HG02763 (cell line): ENCODE measurements at regions not wholly inside any gene's neighbourhood (a gene's known extent, or its start where the extent isn't known, plus 50 kb on each side); places are given as distances from the start of the nearest gene placed in this dataset.

ENCODE experiments used
- ATAC-seq: cut with Tn5 transposase; IDR thresholded peaks from one replicate; pipeline ENCODE4 v1.9.1; 2021; ENCODE audit warnings: mild to moderate bottlenecking, moderate library complexity; ENCODE audit not compliant: unreplicated experiment

DNA sequence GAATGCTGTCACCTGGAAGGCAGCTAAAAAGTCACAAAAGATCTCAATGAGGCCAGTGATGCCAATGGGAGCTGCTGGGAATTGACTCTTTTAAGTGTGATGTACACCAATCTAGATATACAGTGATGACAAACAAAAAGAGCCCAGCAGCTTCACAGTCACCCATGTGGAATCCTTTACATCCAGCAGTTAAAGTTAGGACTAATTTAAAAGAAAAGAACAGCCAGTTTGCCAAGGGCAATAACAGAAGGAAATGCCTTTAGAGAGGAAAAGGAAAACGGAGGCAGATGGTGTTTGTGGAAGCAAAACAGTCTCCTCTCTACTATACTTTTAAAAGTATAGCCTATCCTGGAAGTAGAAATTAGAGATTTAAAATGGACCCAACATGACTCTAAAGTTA is 873.5 kb downstream of the EPHA7 start:
- ATAC-seq: no peak

GRCh38 chr6:92541448-92542060 is 877.8 kb downstream of the EPHA7 start:
- ATAC-seq: no peak

DNA sequence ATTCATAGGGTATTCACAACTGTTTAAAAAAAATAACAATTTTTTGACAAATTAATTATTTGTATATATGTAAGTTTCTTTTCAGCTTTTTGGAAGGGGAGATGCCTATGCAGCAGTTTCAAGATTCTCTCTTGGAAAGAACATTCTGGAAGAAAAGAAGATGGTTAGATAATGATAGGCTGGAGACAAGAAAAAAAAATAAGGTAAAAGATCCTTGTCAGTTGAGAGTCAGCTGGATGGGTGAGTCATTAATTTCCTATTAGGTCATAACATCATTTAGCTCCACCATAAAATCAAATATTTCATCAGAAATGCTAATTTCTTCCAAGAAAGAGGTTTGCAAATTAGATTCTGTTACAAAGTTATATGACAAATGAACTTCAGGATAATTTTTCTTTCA is 880.4 kb downstream of the EPHA7 start:
- no peak for ATAC-seq

DNA sequence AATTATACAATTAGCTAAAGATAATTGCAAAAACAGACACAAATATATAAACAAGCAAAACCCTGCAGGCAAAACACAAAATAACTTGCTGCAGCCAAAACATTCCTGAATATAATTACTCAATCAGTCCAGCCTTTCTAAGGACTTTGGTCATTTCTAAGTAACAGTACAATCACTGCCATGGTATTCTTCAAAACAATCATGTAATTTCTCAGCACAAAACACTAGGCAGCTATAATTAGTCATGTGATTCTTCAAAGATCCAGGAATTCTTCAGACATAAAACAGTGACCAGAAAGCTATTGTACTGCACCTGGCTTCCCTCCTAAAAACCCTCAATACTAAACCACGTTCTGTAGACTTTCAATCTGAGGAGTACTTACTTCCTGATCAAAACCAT is 881.1 kb downstream of the EPHA7 start:
- ATAC-seq: no peak

- no peak for ATAC-seq
These were observed 885.2 kb downstream of the EPHA7 start for GRCh38 chr6:92534109-92534508.

DNA sequence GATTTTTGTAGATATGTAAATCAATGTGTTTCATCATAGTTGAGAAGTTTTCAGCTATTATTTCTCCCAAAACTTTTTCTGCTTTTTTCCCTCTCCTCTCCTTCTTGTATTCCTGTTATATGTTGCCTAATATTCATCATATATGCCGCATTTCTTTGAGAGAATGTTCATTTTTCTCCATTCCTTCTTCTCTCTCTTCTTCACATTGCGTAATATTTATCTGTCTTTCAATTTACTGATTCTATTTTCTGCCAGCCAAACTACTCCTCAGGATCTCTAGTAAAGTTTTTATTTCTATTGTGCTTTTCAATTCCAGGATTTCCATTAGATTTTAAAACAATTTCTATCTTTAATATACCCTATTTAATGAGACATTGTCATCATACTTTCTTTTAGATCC is 896.8 kb downstream of the EPHA7 start:
- ATAC-seq: no peak

DNA sequence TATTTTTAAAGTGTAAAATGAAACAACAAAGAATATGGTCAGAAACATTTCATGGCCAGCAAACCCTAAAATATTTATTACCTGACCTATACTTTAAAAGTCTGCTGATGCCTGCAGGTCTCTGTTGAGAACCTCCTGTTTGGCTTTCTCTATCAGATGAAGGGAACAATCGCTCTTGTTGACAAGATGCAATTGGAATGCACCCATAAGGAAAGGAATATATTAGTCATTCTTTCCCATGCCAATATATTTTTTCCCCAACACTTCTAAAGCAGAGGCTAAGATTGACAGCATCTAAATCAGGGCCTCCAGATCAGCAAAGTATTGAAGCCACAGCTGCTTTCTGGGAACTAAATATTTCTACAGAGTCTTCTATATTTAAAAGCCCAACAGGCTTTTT is 897.8 kb downstream of the EPHA7 start:
- ATAC-seq: no peak

DNA sequence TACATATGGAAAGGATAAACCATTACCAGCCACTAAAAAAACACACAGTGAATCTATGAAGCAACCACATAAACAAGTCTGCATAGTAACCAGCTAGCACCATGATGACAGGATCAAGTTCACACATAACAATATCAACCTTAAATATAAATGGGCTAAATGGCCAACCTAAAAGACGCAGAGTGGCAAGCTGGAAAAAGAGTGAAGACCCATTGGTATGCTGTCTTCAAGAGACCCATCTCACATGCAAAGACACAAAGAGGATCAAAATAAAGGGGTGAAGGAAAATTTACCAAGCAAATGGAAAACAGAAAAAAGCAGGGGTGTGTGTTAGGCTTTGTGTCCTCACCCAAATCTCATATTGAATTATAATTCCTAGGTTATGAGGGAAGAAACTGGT is 909.2 kb downstream of the EPHA7 start:
- ATAC-seq: no peak

GRCh38 chr6:92507552-92507951 is 911.8 kb downstream of the EPHA7 start:
- ATAC-seq: no peak

DNA sequence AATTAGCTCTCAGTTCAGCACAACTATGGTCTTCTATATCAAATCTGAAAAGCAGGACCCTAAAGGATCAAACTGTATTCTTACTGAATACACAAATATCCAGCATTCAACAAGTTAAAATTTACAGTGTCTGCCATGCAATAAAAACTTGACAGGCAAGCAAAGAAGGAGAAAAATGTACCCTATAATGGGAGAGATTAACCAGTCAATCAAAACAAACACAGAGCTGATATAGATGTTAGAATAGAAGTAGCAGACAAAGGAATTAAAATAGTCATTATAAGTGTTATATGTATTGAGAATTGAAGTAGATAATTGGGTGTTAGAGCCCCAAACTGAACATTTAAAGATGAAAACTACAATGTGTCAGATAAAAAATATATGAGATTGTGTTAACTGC is 914.9 kb downstream of the EPHA7 start:
- no peak for ATAC-seq

- ATAC-seq: no peak
These were observed 922.1 kb downstream of the EPHA7 start for GRCh38 chr6:92497281-92497680.

DNA sequence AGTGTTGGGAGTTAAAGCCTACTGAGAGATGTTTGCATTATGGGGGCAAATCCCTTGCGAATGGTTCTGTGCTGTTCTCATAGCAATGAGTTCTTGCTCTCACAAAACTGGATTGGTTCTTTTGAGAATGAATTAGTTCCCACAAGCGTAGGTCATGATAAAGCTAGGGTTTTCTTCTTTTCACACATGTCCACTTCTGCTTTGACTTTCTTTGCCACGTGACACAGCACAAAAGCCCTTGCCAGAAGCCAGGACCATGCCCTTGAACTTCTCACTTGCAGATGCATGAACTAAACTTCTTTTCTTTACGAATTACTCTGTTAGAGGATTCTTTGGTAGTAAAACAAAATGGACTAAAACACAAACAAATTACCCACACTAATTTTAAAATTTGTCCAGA is 922.8 kb downstream of the EPHA7 start:
- no peak for ATAC-seq

GRCh38 chr6:92495242-92495641 is 924.1 kb downstream of the EPHA7 start:
- ATAC-seq: no peak

GRCh38 chr6:92485487-92485886 is 933.9 kb downstream of the EPHA7 start:
- ATAC-seq: no peak

GRCh38 chr6:92479831-92480230 is 939.5 kb downstream of the EPHA7 start:
- ATAC-seq: no peak

- ATAC-seq: no peak
These were observed 946.3 kb downstream of the EPHA7 start for GRCh38 chr6:92473056-92473455.

DNA sequence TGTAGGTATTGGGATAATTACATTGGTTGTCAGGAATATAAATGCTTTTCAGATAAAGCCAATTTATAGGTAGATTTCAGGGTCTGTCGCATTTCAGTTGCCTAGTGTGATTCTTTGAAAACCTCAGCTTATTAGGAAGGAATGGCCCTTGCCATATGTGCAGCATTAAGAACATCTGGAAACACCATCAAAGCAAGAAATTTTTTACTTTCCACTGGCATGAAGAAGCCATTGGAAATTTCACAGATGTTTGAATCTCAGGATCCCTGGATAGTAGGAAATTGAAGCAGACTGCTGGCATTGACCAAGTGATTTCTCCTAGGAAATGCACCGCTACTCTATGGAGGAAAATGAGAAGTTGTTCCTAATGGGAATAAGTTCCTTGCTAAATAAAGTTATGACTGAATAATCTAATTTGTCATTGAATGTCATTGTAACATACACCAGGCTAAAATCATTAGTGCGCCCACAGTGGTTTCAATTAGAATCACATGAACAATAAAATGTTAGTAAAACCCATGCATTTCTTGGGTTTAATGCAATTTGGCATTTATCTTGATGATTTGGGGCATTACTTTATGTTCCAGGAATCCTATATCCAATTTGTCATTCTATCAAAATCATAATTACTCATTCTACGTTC is 950.1 kb downstream of the EPHA7 start:
- no peak for ATAC-seq

DNA sequence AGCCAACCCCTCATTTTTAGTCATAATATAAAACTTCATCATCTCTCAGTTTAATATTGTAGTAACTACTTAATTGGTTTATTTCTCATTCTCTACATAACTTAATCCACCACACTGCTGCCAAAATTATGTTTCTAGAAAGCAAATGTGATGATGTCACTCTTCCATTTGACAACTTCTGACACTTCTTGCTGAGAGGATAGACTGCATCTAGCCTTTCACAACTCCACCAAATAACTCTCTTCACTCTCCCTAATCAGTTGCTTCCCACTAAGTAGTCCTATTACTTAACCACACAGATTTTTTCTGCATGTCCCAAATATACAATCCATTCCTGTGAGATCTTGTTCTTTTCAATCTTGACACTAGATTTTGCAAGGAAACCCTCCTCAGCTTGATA is 951.3 kb downstream of the EPHA7 start:
- no peak for ATAC-seq

GRCh38 chr6:92460133-92460532 is 959.2 kb downstream of the EPHA7 start:
- ATAC-seq: no peak

DNA sequence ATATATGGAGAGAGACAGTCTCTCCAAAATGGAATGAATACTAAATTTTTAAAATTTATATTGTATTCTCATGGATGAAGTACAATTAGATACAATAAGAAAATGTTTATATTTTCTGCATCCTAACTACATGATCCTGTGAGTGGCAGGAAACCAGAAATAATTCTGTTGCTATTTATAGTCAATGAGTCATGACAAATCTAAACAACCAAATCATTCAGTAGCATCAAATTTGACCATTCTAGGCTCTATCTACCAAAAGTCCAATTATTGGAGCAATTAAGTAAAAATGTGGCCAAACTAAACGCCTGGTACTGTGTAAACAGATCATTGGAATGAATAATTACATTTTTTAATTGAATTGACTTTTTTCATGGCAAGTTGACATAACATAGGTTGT is 959.8 kb downstream of the EPHA7 start:
- ATAC-seq: no peak

GRCh38 chr6:92446052-92446451 is 973.3 kb downstream of the EPHA7 start:
- no peak for ATAC-seq

GRCh38 chr6:92433911-92434310 is 985.4 kb downstream of the EPHA7 start:
- no peak for ATAC-seq

GRCh38 chr6:92431502-92431901 is 987.9 kb downstream of the EPHA7 start:
- ATAC-seq: no peak
